Endothelial cell of umbilical vein (primary cell): ENCODE measurements at regions not wholly inside any gene's neighbourhood (a gene's known extent, or its start where the extent isn't known, plus 50 kb on each side); places are given as distances from the start of the nearest gene placed in this dataset.

Experiments used
- BruUV-seq: library from RNA; stranded (reverse); fragments of 400-500 nt; replicated peaks from 2 replicates; lab custom pipeline; 2021; lab: Mats Ljungman, UMichigan
- CTCF ChIA-PET: fragments of 300-600, 350-600 bp; sonication (Branson Sonifier 250); formaldehyde crosslinking; loops from one replicate; lab custom pipeline; 2021; ENCODE audit warnings: antibody characterized with exemption, inconsistent platforms; lab: Charles Lee
- POLR2A ChIA-PET: fragments of 300-600, 350-600 bp; sonication (Branson Sonifier 250); formaldehyde crosslinking; loops from one replicate; lab custom pipeline; 2021; ENCODE audit warnings: antibody characterized with exemption, inconsistent platforms; lab: Charles Lee
- DNase-seq: peaks from one replicate; pipeline ENCODE4 v3.0.0-alpha.2; 2011; ENCODE audit warnings: low read depth, low spot score
- FAIRE-seq: peaks from 2 replicates; lab custom pipeline; 2011; peaks lifted over from hg19 to GRCh38; lab: Jason Lieb, UNC
- H2AFZ ChIP-seq: 2 replicates; pipeline ENCODE4 v1.6.0; 2012; ENCODE audit warnings: low read depth, low read length, control low read depth, inconsistent platforms
- H3K27ac ChIP-seq: 2 replicates; pipeline ENCODE4 v1.5.1; 2011; ENCODE audit warnings: low read depth, mild to moderate bottlenecking, control low read depth, low read length, moderate library complexity; ENCODE audit not compliant: insufficient read depth
- H3K27me3 ChIP-seq, 2 experiments: 2 replicates each; pipeline versions ENCODE4 v1.6.0 to v1.6.1; 2011; ENCODE audit warnings: low read length in 2 of 2, mixed read lengths in 1 of 2; ENCODE audit not compliant: control insufficient read depth in 2 of 2, insufficient read depth in 2 of 2
- H3K36me3 ChIP-seq, 2 experiments: 2 replicates in 1 of 2; 3 replicates in 1 of 2; pipeline ENCODE4 v1.5.1; 2011; ENCODE audit warnings: low read length in 2 of 2, mild to moderate bottlenecking in 1 of 2, moderate library complexity in 1 of 2; ENCODE audit not compliant: control insufficient read depth in 2 of 2, insufficient read depth in 2 of 2; ENCODE audit errors: extremely low read depth in 1 of 2
- H3K4me1 ChIP-seq: 3 replicates; pipeline ENCODE4 v1.5.1; 2011; ENCODE audit warnings: mild to moderate bottlenecking, low read length; ENCODE audit not compliant: control insufficient read depth, insufficient read depth; ENCODE audit errors: extremely low read depth
- H3K4me2 ChIP-seq: 2 replicates; pipeline ENCODE4 v1.6.1; 2011; ENCODE audit warnings: low read length, control low read depth, mixed read lengths; ENCODE audit not compliant: insufficient read depth
- H3K4me3 ChIP-seq, 3 experiments: fragments of 200-600 bp in 1 of 3; sonication (generic), shearing (Covaris generic) in 1 of 3; replicated peaks in 1 of 3; 2 replicates each; pipeline ENCODE4 v1.5.1; 2011 to 2016; ENCODE audit warnings: control low read depth in 3 of 3, low read length in 3 of 3, mild to moderate bottlenecking in 2 of 3, inconsistent platforms in 1 of 3, low read depth in 1 of 3, moderate library complexity in 1 of 3; ENCODE audit not compliant: insufficient read depth in 1 of 3
- H3K79me2 ChIP-seq: 2 replicates; pipeline ENCODE4 v1.6.0; 2012; ENCODE audit warnings: low read length, inconsistent platforms; ENCODE audit not compliant: control insufficient read depth, insufficient read depth
- H3K9ac ChIP-seq: replicated peaks from 2 replicates; pipeline ENCODE3; 2011; ENCODE audit warnings: low read length, control low read depth; ENCODE audit not compliant: insufficient read depth; ENCODE audit errors: extremely low read depth
- H3K9me1 ChIP-seq: replicated peaks from 3 replicates; pipeline ENCODE4 v1.6.0; 2011; ENCODE audit warnings: mild to moderate bottlenecking, low read length; ENCODE audit not compliant: control insufficient read depth, insufficient read depth; ENCODE audit errors: extremely low read depth
- H3K9me3 ChIP-seq: replicated peaks from 2 replicates; pipeline ENCODE4 v1.5.1; 2012; ENCODE audit warnings: low read length, inconsistent platforms; ENCODE audit not compliant: control insufficient read depth, insufficient read depth
- H4K20me1 ChIP-seq: replicated peaks from 2 replicates; pipeline ENCODE3; 2011; ENCODE audit warnings: mild to moderate bottlenecking, low read length; ENCODE audit not compliant: control insufficient read depth, insufficient read depth; ENCODE audit errors: extremely low read depth
- EZH2 ChIP-seq: IDR thresholded peaks from 2 replicates; pipeline ENCODE4 v1.6.1; 2012; ENCODE audit warnings: borderline replicate concordance, low read depth, mild to moderate bottlenecking, moderate library complexity, low read length, inconsistent platforms; ENCODE audit not compliant: severe bottlenecking
- FOS ChIP-seq: IDR thresholded peaks from 2 replicates; pipeline ENCODE4 v1.6.1; 2011; ENCODE audit warnings: mild to moderate bottlenecking, low read length, moderate library complexity, borderline replicate concordance; ENCODE audit not compliant: insufficient read depth
- GATA2 ChIP-seq: IDR thresholded peaks from 2 replicates; pipeline ENCODE4 v1.7.0; 2011; ENCODE audit warnings: low read depth, mild to moderate bottlenecking, moderate library complexity, mixed read lengths, low read length; ENCODE audit not compliant: insufficient read length, insufficient read depth
- JUN ChIP-seq: IDR thresholded peaks from 2 replicates; pipeline ENCODE4 v1.6.1; 2011; ENCODE audit warnings: borderline replicate concordance, low read depth; ENCODE audit not compliant: insufficient read length, insufficient read depth
- MYC ChIP-seq: IDR thresholded peaks from one replicate; pipeline ENCODE4 v1.6.1; 2011; ENCODE audit warnings: mild to moderate bottlenecking, low read depth, low read length
- POLR2A ChIP-seq: IDR thresholded peaks from 2 replicates; pipeline ENCODE4 v1.6.1; 2012; ENCODE audit warnings: low read depth, mild to moderate bottlenecking, control low read depth, low read length
- POLR2AphosphoS5 ChIP-seq: IDR thresholded peaks from 2 replicates; pipeline ENCODE4 v1.6.1; 2012; ENCODE audit warnings: low read depth, mild to moderate bottlenecking, control low read depth, low read length, moderate library complexity; ENCODE audit not compliant: insufficient read depth
- dilution Hi-C: fragments of 300-500 bp; cut with MboI; formaldehyde crosslinking; loops from one replicate; pipeline ENCODE4 v1.15.0; 2019; ENCODE audit warnings: low sequenced_read_pairs; ENCODE audit not compliant: extremely low pct_ligation_motif_present
- intact Hi-C: fragments of 100-400 bp; cut with micrococcal nuclease; formaldehyde crosslinking; loops from one replicate; pipeline ENCODE4 v1.10.0; 2022
- TF ChIP-seq, protein P1 (sequence below), 2 donors: IDR thresholded peaks; 1 replicate in 1 of 2; 2 replicates in 1 of 2; pipeline ENCODE4 v1.5.1; 2011; ENCODE audit warnings: low read length in 2 of 2, mild to moderate bottlenecking in 2 of 2, moderate library complexity in 2 of 2, control low read depth in 1 of 2, inconsistent platforms in 1 of 2, low read depth in 1 of 2; ENCODE audit not compliant: insufficient read depth in 1 of 2; ENCODE audit errors: extremely low read depth in 1 of 2
- TF ChIP-seq, protein P2 (sequence below): IDR thresholded peaks from 2 replicates; pipeline ENCODE4 v1.6.1; 2011; ENCODE audit not compliant: insufficient read depth, insufficient read length

DNA sequence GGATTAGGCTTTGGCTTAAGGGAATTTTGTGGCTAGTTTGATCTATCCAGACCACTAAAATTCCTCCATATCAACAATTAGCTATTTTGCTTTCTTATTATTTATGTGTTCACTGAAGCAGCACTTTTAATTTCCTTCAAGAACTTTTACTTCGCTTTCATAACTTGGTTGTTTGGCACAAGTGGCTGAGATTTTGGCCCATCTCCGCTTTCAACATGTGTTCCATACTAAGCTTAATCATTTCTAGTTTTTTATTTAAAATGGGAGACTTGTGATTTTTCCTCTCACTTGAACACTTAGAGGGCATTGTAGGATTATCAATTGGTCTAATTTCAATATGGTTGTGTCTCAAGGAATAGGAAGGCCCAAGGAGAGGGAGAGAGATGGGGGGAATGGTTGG, 102.4 kb upstream of the HSF2 start:
- Histone ChIP-seq H3K4me3 (no peak overlapping the region), H3K27ac (no peak overlapping the region), H3K36me3 (no peaks in the 10 kb centered on the region), H3K4me1 (no peaks in the 10 kb centered on the region), H3K4me2 (no peak overlapping the region), H3K27me3 (no peaks in the 10 kb centered on the region), H3K9me3 (no peaks in the 10 kb centered on the region), H4K20me1 (no peaks in the 10 kb centered on the region), H3K9ac (no peak overlapping the region), H3K79me2 (no peaks in the 10 kb centered on the region), H3K9me1 (no peaks in the 10 kb centered on the region), H2AFZ (no peak overlapping the region)
- BruUV-seq: no TSS peak
- DNase-seq: no peak
- FAIRE-seq: no peak
- TF ChIP-seq POLR2A: no peak
- TF ChIP-seq, protein P1, sequence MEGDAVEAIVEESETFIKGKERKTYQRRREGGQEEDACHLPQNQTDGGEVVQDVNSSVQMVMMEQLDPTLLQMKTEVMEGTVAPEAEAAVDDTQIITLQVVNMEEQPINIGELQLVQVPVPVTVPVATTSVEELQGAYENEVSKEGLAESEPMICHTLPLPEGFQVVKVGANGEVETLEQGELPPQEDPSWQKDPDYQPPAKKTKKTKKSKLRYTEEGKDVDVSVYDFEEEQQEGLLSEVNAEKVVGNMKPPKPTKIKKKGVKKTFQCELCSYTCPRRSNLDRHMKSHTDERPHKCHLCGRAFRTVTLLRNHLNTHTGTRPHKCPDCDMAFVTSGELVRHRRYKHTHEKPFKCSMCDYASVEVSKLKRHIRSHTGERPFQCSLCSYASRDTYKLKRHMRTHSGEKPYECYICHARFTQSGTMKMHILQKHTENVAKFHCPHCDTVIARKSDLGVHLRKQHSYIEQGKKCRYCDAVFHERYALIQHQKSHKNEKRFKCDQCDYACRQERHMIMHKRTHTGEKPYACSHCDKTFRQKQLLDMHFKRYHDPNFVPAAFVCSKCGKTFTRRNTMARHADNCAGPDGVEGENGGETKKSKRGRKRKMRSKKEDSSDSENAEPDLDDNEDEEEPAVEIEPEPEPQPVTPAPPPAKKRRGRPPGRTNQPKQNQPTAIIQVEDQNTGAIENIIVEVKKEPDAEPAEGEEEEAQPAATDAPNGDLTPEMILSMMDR (IDR thresholded peaks at IDR 0.05; ENCODE audit: extremely low read depth in 1 of 2, insufficient read depth in 1 of 2, low read depth in 1 of 2, low read length in 2 of 2): no peak
- TF ChIP-seq EZH2: no peak
- no peak for TF ChIP-seq JUN
- TF ChIP-seq MYC: no peak
- no peak for TF ChIP-seq GATA2
- CTCF ChIA-PET: no interaction called here
- intact Hi-C loops (no loop called here), dilution Hi-C loops (no loop called here)
- POLR2A ChIA-PET: no interaction called here

DNA sequence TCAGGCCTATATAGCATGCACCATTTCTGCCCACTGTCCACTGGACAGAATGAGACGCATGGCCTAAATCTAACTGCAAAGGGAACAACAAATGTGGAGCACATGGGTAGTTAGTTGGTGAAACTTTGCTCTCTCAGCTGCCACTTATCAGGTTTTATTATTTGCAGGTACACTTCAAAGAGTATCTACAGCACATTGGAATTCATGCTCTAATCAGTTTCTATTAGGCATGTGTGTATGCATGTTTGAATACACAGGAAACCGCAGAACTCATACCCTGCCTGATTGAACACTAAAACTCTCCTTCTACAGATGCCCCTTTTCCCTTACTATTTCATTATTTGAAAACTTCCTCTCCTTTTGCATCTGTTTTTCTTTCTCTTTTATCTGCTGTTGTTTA, 97.4 kb upstream of the HSF2 start:
- Histone ChIP-seq H2AFZ (no peak overlapping the region), H3K9me3 (no peaks in the 10 kb centered on the region), H3K9me1 (no peaks in the 10 kb centered on the region), H3K4me1 (no peaks in the 10 kb centered on the region), H4K20me1 (no peaks in the 10 kb centered on the region), H3K4me2 (no peak overlapping the region), H3K27ac (no peak overlapping the region), H3K4me3 (no peak overlapping the region), H3K79me2 (no peaks in the 10 kb centered on the region), H3K27me3 (no peaks in the 10 kb centered on the region), H3K9ac (no peak overlapping the region), H3K36me3 (no peaks in the 10 kb centered on the region)
- TF ChIP-seq, protein P2, sequence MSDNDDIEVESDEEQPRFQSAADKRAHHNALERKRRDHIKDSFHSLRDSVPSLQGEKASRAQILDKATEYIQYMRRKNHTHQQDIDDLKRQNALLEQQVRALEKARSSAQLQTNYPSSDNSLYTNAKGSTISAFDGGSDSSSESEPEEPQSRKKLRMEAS: no peak
- TF ChIP-seq, protein P1 (IDR thresholded peaks at IDR 0.05; ENCODE audit: extremely low read depth in 1 of 2, insufficient read depth in 1 of 2, low read depth in 1 of 2, low read length in 2 of 2): no peak
- TF ChIP-seq FOS (no peak), MYC (no peak), GATA2 (no peak), EZH2 (no peak), POLR2A (no peak), POLR2AphosphoS5 (no peak), JUN (no peak)
- BruUV-seq: no TSS peak
- DNase-seq (no peak), FAIRE-seq (no peak)
- intact Hi-C loops: no loop called here
- dilution Hi-C loops: no loop called here
- CTCF ChIA-PET: no interaction called here
- POLR2A ChIA-PET: no interaction called here
